Urinary bladder (tissue), 3 donors: ENCODE measurements at regions not wholly inside any gene's neighbourhood (a gene's known extent, or its start where the extent isn't known, plus 50 kb on each side); places are given as distances from the start of the nearest gene placed in this dataset.

Source experiments
- DNase-seq: peaks from one replicate; pipeline ENCODE4 v3.0.0-alpha.2; 2015; ENCODE audit errors: extremely low spot score
- H3K27ac ChIP-seq: one replicate; pipeline ENCODE4 v1.5.1; 2013; ENCODE audit warnings: low read depth, mild to moderate bottlenecking, moderate library complexity
- H3K36me3 ChIP-seq: one replicate; pipeline ENCODE4 v1.6.1; 2013; ENCODE audit warnings: mild to moderate bottlenecking, moderate library complexity; ENCODE audit not compliant: insufficient read depth
- H3K4me1 ChIP-seq: one replicate; pipeline ENCODE4 v1.6.1; 2013; ENCODE audit warnings: mild to moderate bottlenecking, moderate library complexity; ENCODE audit not compliant: insufficient read depth
- H3K4me3 ChIP-seq: one replicate; pipeline ENCODE4 v1.5.1; 2013; ENCODE audit warnings: low read depth, low read length
- WGBS: extraction: QIAGEN DNeasy Blood & Tissue Kit; methylation state at CpG from one replicate; pipeline ENCODE4 v1.1.7; 2013; 5-methylcytosine and 5-hydroxymethylcytosine counted together
- donor health status: healthy with polysubstance abuse.
- donor health status: healthy.

DNA sequence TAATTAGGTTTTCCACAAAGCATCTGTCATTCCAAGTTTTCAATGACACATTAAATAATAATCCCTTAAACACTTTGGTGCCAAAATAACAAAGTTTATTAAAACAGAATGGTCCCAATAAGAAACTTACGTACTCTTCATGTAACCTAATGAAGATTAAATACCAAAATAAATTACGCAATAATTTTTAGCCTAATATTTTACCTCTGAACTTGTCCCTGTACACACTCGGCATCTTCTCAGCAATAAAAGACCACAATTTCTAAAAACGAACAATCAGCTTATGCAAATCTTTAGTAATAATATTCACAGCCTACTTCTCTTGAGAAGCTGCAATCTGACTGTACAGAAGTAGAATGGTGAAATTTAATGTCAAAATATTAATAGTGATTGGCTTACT is 163.6 kb downstream of the ZDHHC21 start:
- 96% methylated on average over 4 of the region's 4 CpGs for WGBS
- no peak overlapping the region for H3K27ac ChIP-seq
- H3K4me3 ChIP-seq, result no peak overlapping the region

GRCh38 chr9:14529054-14529453 is 164.2 kb downstream of the ZDHHC21 start:
- H3K4me1 ChIP-seq, result no peaks in the 10 kb centered on the region
- no peak overlapping the region for H3K27ac ChIP-seq
- DNase-seq, result no peak
- H3K36me3 ChIP-seq, result no peaks in the 10 kb centered on the region
- H3K4me3 ChIP-seq, result no peak overlapping the region
- 59% methylated on average over 3 of the region's 3 CpGs for WGBS

More for the DNA sequence above, 163.6 kb downstream of the ZDHHC21 start:
- Histone ChIP-seq H3K4me1 (no peaks in the 10 kb centered on the region), H3K36me3 (no peaks in the 10 kb centered on the region)
- no peak for DNase-seq

DNA sequence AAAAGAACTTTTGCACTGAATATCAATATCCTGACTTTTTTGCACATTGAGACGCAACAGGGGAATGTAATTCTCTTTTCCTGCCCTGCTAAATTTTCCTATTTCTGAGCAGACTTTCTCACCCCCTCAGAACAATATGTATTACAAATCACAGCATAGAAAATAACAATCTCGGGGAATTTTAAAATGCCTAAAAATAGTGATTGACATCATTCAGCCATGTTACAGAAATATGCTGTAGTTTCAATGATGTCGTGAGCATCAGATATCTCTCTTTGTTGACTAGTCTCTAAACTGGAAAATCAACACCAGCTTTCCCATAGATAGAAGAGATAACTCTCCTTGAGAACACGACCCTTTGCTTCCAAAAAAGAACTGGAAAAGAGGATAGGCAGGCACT is 166.7 kb downstream of the ZDHHC21 start:
- H3K4me3 ChIP-seq, result no peak overlapping the region
- WGBS, result 54% methylated on average over 4 of the region's 4 CpGs
- no peak for DNase-seq
- no peak overlapping the region for H3K27ac ChIP-seq
- H3K36me3 ChIP-seq, result no peaks in the 10 kb centered on the region
- no peaks in the 10 kb centered on the region for H3K4me1 ChIP-seq

GRCh38 chr9:14525856-14526255 is 167.4 kb downstream of the ZDHHC21 start:
- whole genome bisulfite sequencing, result 83% methylated on average over 6 of the region's 6 CpGs
- H3K4me1 ChIP-seq, result no peaks in the 10 kb centered on the region
- DNase-seq, result no peak
- no peak overlapping the region for H3K4me3 ChIP-seq
- H3K36me3 ChIP-seq, result no peaks in the 10 kb centered on the region
- H3K27ac ChIP-seq, result no peak overlapping the region

- no peak overlapping the region for H3K4me3 ChIP-seq
- WGBS, result 91% methylated on average over 8 of the region's 8 CpGs
- DNase-seq, result no peak
- no peaks in the 10 kb centered on the region for H3K36me3 ChIP-seq
- H3K27ac ChIP-seq, result no peak overlapping the region
- no peaks in the 10 kb centered on the region for H3K4me1 ChIP-seq
Measured at GRCh38 chr9:14524873-14525515, 168.2 kb downstream of the ZDHHC21 start.

DNA sequence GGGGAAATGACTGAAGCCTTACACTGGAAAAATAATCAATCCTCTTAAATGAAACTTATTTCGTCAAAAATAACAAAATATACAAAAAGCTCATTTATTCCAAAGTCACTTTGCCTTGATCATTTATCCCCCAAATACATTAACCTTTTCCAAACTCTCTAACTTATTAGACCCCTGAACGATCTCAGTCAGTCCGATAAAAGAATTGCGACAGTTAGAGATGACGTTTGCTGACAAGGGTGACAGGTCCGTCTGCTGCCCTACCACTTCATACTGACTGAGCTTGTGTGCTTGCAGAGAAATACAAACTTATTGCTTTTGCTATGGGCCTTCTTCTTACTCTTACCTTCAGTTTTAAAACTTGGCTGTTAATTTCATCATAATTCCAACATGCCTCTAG is 169.7 kb downstream of the ZDHHC21 start:
- Histone ChIP-seq H3K27ac (no peak overlapping the region), H3K4me1 (no peaks in the 10 kb centered on the region), H3K4me3 (no peak overlapping the region), H3K36me3 (no peaks in the 10 kb centered on the region)
- no peak for DNase-seq
- WGBS, result 91% methylated on average over 6 of the region's 6 CpGs

DNA sequence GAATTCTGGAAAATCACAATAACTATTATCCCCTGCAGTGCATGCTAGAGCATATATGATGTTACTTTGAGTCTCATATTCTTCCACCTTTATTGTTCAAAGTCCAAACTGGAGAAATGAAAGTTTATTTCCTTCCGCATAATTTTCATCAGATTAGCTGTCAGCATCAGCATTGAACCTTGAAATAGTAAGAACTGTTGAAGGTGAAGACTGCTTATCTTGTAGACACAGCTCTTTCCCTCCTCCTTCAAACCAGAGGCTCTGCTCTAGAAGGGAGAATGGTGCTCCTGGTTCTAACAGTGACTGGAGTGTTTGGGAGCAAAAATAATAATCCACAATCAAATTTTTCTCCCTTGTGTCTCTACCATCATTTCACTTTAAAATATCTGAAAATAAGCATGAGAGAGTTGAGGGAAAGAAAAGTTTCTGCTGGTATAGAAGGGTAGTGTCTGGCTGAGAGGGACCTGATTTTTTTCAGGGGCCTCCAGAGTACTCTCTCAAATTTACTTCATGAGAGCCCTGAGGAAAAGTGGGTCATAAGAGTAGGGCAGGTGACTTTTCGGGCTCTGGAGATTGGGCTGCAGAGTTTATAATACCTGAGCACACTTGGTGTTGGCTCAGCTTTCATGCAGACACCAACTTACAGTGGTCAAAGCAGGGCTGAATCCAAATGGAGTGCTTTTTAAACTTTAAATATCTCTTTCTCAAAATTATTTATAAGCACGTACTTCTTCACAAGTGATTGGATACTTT is 170.4 kb downstream of the ZDHHC21 start:
- no peaks in the 10 kb centered on the region for H3K36me3 ChIP-seq
- DNase-seq, result no peak
- H3K4me1 ChIP-seq, result no peaks in the 10 kb centered on the region
- WGBS, result 95% methylated on average over 3 of the region's 3 CpGs
- H3K27ac ChIP-seq, result no peak overlapping the region
- no peak overlapping the region for H3K4me3 ChIP-seq

- Histone ChIP-seq H3K36me3 (no peaks in the 10 kb centered on the region), H3K4me1 (no peaks in the 10 kb centered on the region), H3K27ac (no peak overlapping the region), H3K4me3 (no peak overlapping the region)
- no peak for DNase-seq
- WGBS, result 87% methylated on average over 2 of the region's 2 CpGs
Measured at GRCh38 chr9:14520341-14520740, 172.9 kb downstream of the ZDHHC21 start.

GRCh38 chr9:14517154-14517906 is 175.9 kb downstream of the ZDHHC21 start:
- WGBS, result 88% methylated on average over 4 of the region's 4 CpGs
- H3K4me1 ChIP-seq, result no peaks in the 10 kb centered on the region
- no peak overlapping the region for H3K4me3 ChIP-seq
- DNase-seq, result no peak
- no peaks in the 10 kb centered on the region for H3K36me3 ChIP-seq
- no peak overlapping the region for H3K27ac ChIP-seq

GRCh38 chr9:14516656-14517055 is 176.6 kb downstream of the ZDHHC21 start:
- Histone ChIP-seq H3K27ac (no peak overlapping the region), H3K4me1 (no peaks in the 10 kb centered on the region), H3K36me3 (no peaks in the 10 kb centered on the region), H3K4me3 (no peak overlapping the region)
- WGBS, result 85% methylated on average over 2 of the region's 2 CpGs
- no peak for DNase-seq

GRCh38 chr9:14515571-14516198 is 177.5 kb downstream of the ZDHHC21 start:
- Histone ChIP-seq H3K4me1 (no peaks in the 10 kb centered on the region), H3K36me3 (no peaks in the 10 kb centered on the region), H3K4me3 (no peak overlapping the region), H3K27ac (no peak overlapping the region)
- 66% methylated on average over 16 of the region's 16 CpGs for WGBS
- no peak for DNase-seq

- DNase-seq, result no peak
- no peaks in the 10 kb centered on the region for H3K36me3 ChIP-seq
- no peak overlapping the region for H3K27ac ChIP-seq
- 70% methylated on average over 4 of the region's 4 CpGs for WGBS
- no peaks in the 10 kb centered on the region for H3K4me1 ChIP-seq
- no peak overlapping the region for H3K4me3 ChIP-seq
Measured at GRCh38 chr9:14515049-14515448, 178.2 kb downstream of the ZDHHC21 start.

DNA sequence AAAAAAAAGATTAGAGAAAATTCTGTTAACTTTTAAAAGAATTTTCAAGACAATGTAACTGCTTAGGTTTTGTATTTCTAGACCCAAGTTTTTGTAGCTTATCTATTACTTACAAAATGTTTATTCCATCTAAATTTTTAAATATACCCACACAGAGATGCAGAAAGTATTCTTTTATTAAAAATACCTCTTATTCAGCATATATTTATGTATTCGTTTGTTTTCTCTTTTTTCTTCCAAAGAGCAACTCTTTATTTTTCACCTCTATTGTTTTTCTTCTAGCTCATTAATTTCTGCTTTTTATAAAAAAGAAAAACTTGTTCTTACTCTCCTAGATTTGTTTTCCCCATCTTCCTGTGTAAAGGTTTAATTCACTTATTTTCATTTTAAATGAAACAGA is 180.3 kb downstream of the ZDHHC21 start:
- H3K36me3 ChIP-seq, result no peaks in the 10 kb centered on the region
- no peak overlapping the region for H3K27ac ChIP-seq
- DNase-seq, result no peak
- H3K4me1 ChIP-seq, result no peaks in the 10 kb centered on the region
- 96% methylated on average over 1 of the region's 1 CpG for WGBS
- H3K4me3 ChIP-seq, result no peak overlapping the region
